H54 (cell line): ENCODE measurements at regions not wholly inside any gene's neighbourhood (a gene's known extent, or its start where the extent isn't known, plus 50 kb on each side); places are given as distances from the start of the nearest gene placed in this dataset.

Source experiments
- DNase-seq: peaks from one replicate; pipeline ENCODE4 v3.0.0; 2011; ENCODE audit warnings: low spot score, mixed read lengths; ENCODE audit not compliant: insufficient read length
- FAIRE-seq: peaks from 3 replicates; lab custom pipeline; 2011; peaks lifted over from hg19 to GRCh38; lab: Jason Lieb, UNC
- POLR2A ChIP-seq: IDR thresholded peaks from 2 replicates; pipeline ENCODE4 v1.6.1; 2011; ENCODE audit warnings: low read depth, mild to moderate bottlenecking, low read length

DNA sequence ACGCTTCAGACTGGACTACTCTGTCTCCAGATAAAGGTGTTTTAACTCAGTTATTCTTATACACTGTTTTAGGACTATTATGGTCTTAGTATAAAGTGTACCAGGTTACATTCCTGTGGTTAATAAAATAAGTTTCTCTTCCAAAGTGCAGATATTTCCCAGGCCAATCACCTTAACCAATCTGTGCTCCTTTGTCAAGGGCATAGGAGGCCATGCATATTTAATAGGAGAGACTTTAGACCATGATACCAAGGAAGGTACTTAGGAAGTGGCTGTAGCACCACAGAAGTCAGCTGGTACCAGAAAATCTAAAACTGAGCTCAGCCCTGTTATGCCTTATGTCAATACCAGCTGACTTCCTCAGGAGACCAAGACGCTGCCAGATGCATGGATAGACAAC is 226.5 kb upstream of the TMEM72 start:
- no peak for TF ChIP-seq POLR2A
- FAIRE-seq = no peak
- DNase-seq = no peak

DNA sequence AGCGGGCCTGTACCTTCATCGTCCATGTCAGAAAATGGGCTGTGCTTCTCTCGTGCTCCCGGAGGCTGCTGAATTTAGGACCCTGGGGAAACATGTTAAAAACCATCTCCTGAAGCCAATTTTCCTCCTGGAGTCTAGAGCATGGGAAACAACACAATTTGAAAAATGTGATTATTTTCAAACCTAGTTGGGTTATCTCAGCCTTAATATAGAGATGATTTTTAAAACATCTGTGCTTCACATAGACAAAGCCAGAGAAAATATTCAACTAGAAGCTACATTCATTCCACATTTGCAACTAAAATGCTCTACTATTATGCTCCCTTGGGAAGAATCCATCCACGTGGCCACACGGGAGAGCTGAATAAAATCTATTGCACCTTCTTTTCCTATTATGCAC is 225.9 kb upstream of the TMEM72 start:
- DNase-seq (no peak), FAIRE-seq (no peak)
- TF ChIP-seq POLR2A = no peak

DNA sequence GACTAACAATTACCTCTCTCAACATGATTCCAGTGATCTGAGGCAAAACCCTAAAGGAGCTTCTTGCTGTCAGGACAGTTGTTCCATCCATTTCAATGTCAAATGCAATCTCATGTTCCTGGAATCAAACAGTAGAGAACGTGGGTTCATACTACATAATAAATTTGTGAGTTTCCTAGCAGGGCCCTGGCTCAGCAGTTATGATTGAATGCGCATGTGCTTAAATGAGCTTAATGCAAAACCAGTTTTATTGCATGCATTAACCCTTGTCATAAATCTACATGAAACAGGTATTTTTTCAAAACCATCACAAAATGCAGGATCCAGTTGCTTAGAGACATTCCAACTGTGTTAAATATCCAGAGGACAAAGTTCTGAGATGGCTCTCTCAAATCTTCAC is 225.4 kb upstream of the TMEM72 start:
- TF ChIP-seq POLR2A = no peak
- FAIRE-seq (no peak), DNase-seq (no peak)

DNA sequence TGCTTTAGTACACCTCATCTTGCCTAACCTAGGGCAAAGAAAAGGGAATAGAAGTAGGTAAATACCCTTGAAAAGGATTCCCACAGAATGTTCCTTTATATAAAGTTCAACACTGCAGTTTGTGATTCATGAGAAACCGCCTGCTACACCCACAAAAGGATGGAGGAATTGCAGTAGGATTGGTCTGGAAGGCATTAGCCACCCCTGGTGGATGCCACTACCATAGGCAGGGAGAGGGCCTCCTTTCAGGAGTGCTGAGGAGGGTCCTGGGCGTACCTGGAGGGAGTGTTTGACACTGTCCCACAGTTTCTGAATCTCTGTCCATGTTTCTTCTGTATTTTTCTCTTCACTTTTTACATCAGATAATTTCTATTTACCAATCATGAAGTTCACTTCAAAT is 221.8 kb upstream of the TMEM72 start:
- DNase-seq = no peak
- no peak for FAIRE-seq
- no peak for TF ChIP-seq POLR2A

DNA sequence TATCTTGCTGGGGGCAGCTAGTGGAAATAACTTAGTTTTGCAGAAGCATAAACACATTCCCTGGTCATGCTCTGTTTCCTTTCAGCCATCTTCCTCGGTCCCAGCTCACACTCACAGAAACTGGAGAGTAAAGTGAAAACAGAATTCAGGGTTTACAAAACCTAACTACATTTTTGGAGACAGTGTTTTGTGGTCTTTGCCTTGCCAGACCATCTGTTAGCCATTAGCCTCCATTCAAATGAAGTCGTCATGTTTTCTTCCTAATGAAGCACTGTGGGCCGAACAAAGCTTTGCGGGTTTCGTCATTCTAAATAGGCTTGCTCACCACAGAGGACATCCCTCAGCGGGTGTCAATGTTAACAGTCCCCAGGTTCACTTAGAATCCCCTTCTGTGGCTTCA is 214.6 kb upstream of the TMEM72 start:
- DNase-seq = no peak
- FAIRE-seq = no peak
- TF ChIP-seq POLR2A = no peak

DNA sequence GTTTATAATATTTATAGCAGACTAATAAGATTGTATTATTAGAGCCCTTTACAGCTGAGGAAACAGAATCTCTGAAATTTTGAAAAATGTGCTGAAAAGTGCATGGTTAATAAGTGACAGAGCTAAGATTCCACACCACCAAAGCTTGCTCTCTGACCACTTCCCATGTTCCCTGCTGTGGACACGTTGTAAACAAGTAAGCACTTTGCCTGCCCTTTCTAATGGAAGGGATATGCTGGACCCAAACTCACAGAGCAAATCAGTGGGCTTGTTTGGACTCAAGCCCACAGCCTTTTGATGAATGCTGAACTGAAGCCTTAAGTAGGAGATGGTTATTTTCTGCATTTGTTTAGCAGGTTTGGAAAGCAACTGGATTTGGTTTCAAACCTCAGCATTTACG is 214.0 kb upstream of the TMEM72 start:
- no peak for TF ChIP-seq POLR2A
- DNase-seq = no peak
- no peak for FAIRE-seq

DNA sequence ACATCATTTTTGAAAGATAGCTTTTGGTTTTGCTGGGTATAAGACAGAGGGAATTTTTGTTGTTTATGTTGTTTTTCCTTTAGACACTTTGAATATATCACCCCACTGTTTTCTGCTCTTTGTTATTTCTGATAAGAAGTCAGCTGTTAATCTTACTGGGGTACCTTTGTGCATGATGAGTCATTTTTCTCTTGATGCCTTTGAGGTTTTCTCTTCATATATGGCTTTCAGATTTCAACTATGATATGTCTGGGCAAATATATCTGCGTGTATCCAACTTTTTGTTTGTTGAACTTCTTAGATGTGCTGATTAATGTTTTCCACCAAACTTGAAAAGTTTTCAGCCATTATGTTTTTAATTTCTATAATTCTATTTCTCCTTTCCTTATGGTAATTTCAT is 208.6 kb upstream of the TMEM72 start:
- FAIRE-seq (no peak), DNase-seq (no peak)
- no peak for TF ChIP-seq POLR2A

DNA sequence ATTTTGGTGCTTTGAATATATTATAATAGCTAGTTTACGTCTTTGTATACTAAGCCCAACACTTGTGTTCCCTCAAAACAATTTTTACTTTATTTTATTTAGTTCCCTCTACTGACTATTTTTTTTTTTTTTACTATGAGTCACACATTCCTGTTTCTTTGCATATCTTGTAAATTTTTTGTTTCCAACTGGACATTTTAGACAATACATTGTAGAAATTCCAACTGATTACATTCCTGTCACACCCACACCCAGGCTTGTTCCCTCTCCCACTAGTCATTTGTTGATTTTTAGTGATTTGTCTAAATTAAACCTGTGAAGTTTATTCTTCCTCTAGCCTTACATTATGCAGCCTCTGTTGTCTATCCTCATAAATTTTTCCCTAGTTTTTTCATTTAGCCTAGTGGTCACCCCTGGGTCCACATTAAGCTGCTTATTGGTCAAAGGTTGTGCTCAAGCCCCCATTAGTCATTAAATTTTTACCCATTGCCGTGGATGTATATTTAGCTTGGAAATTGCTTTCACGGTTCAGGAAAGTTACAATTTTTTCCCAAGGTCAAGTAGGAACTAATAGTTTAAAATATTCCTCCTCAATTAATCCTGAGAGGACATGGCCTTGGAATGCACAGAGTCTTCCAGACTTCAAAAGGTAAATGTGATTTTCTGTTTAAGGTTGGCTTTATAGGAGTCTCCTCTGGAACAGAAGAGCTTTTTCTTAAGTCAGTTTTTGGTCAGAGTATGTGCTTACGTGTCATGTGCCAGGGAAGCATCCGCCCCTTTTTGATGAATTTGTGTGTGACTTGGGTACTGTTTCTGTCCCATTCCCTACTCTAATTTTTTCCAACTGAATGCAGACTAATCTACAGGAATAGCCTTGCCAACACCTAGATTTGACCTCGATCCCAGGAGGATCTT is 207.6 kb upstream of the TMEM72 start:
- no peak for FAIRE-seq
- DNase-seq = no peak
- TF ChIP-seq POLR2A = no peak

DNA sequence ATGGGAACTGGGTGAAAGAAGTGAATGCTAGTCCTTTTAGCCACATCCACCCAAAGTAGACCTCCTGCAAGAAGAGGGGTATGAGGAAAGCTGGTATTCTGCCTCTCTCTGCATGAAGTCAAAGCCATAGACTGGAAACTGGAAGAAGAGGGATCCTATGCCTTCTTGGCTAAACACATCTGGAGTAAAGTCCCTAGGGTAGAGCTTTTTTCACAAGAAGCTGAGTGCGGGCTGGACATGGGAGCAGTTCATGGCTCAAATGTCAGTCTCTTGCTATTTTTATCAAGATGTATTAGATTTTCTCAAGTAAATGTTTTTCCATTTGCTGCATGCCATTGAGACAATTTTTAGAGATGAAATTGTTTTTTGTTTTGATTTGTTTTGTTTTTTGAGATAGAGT is 206.5 kb upstream of the TMEM72 start:
- DNase-seq (no peak), FAIRE-seq (no peak)
- no peak for TF ChIP-seq POLR2A

DNA sequence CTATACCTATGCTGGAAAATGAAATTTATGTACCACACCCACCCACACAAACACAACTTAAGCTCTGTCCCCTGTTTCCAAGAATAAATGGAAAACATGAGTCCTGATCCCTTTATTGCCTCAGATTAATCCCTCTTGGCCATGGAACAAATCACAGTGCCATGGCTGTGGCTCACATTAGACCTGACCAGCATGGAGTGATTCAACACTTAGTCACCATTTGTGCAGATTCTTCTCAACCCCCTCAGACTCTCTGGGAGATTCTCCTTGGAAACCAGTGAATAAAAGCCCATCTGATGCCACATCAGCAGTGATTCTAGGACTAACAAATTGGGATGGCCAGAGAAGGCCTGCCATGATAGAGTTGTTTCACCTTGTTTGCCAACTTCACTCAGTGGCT is 204.4 kb upstream of the TMEM72 start:
- no peak for TF ChIP-seq POLR2A
- DNase-seq = peak; percentile 26
- FAIRE-seq = no peak

DNA sequence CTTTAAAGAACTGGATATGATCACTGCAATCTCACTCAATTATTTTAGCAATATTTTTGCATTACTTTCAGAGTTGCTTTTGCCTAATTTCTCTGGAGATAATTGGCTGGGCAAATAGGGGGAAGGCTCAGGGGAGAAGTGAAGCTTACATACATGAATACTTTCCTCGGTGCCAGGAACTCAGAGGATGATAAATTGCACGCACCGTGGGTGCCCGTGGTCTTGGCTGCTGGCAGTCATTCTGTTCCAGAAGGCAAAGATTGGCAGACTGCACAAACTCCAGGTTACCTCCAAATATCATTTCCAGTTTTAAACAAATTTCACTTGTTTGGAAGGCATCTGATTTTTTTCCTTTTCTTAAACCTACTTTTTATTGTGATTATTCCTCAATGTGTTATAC is 197.8 kb upstream of the TMEM72 start:
- no peak for FAIRE-seq
- no peak for TF ChIP-seq POLR2A
- DNase-seq = no peak

DNA sequence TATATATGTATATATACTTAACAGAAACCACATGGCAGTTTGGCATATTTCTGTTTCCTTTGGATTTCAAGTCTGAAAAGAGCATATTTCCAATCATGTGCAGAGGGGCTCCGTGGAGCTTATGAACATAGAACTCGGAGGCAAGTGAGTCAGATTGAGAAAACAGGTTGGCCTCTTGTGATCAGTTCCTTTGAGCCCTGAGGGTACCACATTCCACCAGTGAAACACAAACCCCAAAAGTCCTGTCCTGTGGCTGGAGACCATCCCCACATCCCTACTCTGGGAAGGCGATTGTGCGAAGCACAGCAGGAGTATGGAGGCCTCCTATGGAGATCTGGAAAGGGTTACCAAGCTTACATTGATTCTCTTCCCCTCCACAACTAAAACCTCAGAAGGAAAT is 196.7 kb upstream of the TMEM72 start:
- FAIRE-seq = no peak
- DNase-seq = no peak
- no peak for TF ChIP-seq POLR2A

DNA sequence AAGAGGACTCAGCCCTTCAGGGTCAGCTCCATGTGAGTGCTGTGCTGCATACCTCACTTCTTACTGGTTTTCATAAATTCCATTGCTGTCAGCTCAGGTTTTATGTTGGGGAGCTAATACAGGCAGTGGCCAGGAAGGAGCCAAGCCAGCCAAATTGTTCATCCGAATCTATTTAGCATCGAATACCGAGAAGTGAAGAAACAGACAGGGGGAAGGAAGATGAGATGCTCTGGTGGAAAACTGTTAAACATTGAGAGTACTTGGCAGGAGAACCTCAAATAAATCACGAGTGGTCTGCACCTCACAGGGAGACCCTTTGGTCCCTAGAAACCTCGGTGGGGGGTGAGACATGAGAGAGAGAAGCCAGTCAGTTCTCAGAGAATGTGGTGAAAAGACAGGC is 196.0 kb upstream of the TMEM72 start:
- no peak for TF ChIP-seq POLR2A
- DNase-seq (no peak), FAIRE-seq (no peak)

DNA sequence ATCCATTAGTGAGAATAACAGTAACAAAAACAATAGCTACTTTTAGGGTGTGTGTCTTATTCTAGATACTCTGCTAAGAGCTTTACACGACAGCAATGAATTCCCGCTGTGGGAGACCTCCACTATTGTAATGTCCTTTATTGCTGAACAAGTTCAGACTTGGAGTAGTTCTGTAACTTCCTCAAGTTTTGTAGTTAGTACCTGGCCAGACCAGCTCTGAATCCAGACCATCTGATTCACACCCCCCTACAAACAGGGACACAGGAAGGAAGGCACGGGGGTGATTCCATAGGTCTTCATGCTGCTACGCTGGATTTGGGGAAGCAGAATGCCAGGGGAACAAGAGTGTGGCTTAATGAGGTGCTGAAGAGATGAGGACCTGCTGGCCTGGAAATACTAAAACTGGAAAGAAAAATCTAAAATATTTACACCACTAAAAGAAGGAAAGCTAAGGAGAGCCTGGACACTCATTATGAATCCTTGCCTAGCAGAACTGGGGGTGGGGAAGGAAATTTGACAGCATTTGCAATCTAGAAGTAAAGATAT is 194.6 kb upstream of the TMEM72 start:
- no peak for TF ChIP-seq POLR2A
- DNase-seq = no peak
- no peak for FAIRE-seq

DNA sequence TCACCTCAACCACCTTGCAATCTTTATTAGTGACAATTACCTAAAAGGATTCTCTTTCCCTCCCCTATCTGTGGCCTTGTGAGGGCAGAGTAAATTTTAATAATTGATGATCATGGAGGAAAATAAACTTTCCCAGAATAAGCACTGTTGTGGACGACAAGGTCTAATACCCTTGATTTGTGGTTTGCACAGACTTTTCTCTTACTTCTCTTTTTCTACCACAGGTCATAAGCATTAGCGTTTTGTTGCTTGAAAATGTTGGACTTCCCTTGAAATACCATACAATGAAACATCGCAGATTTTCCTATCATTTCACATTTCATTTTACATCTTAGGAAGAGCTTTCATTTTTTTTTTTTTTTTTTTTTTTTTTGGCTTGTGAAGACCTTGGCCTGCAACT is 188.1 kb upstream of the TMEM72 start:
- FAIRE-seq (no peak), DNase-seq (no peak)
- no peak for TF ChIP-seq POLR2A
